K562 (cell line): ENCODE measurements at regions not wholly inside any gene's neighbourhood (a gene's known extent, or its start where the extent isn't known, plus 50 kb on each side); places are given as distances from the start of the nearest gene placed in this dataset.

ENCODE experiments used
- AFF4 ChIP-seq: sonication (generic); formaldehyde crosslinking; IDR thresholded peaks from 2 replicates; pipeline ENCODE4 v1.8.0; 2023; ENCODE audit warnings: mild to moderate bottlenecking, missing genetic modification reagents
- C11orf30 ChIP-seq: fragments of 450-650 bp; IDR thresholded peaks from 2 replicates; pipeline ENCODE4 v1.6.1; 2016; ENCODE audit warnings: low read depth, mild to moderate bottlenecking
- CTBP1 ChIP-seq: fragments of 450-650 bp; IDR thresholded peaks from 2 replicates; pipeline ENCODE4 v1.6.1; 2016; ENCODE audit warnings: borderline replicate concordance
- DACH1 ChIP-seq: fragments of 450-650 bp; IDR thresholded peaks from 2 replicates; pipeline ENCODE4 v1.6.1; 2018; ENCODE audit not compliant: partially characterized antibody
- FOS ChIP-seq: IDR thresholded peaks from 3 replicates; pipeline ENCODE4 v1.6.1; 2011; ENCODE audit not compliant: insufficient read length; ENCODE audit errors: extremely low read depth
- FOSL1 ChIP-seq: fragments of 200-800 bp; sonication (Bioruptor generic); conservative IDR thresholded peaks from 2 replicates; pipeline ENCODE4 v1.6.1; 2016; ENCODE audit warnings: missing genetic modification characterization, missing compliant biosample characterization
- FOXK2 ChIP-seq, 2 experiments: fragments of 450-650 bp; IDR thresholded peaks in 1 of 2; conservative IDR thresholded peaks in 1 of 2; 2 replicates each; pipeline ENCODE4 v1.6.1; 2016; ENCODE audit warnings: low read depth in 2 of 2, mild to moderate bottlenecking in 1 of 2
- HDAC2 ChIP-seq: fragments of 450-650 bp; IDR thresholded peaks from 2 replicates; pipeline ENCODE4 v1.6.1; 2016; ENCODE audit warnings: mild to moderate bottlenecking
- JUN ChIP-seq, 2 experiments: sonication (generic) in 1 of 2; formaldehyde crosslinking in 1 of 2; IDR thresholded peaks; 2 replicates each; pipeline versions ENCODE4 v1.6.1 to v1.8.0; 2012 to 2022; ENCODE audit warnings: borderline replicate concordance in 2 of 2, mild to moderate bottlenecking in 2 of 2, improper control_type of control experiment in 1 of 2, low read depth in 1 of 2, low read length in 1 of 2, missing genetic modification reagents in 1 of 2
- REST ChIP-seq, 2 experiments: fragments of 450-650 bp; formaldehyde crosslinking in 1 of 2; IDR thresholded peaks; 2 replicates each; pipeline versions ENCODE4 v1.4.0 to v1.6.1; 2014 to 2020; ENCODE audit warnings: mild to moderate bottlenecking in 2 of 2, borderline replicate concordance in 1 of 2, low read depth in 1 of 2
- TEAD4 ChIP-seq, 2 experiments: sonication (generic) in 1 of 2; formaldehyde crosslinking in 1 of 2; IDR thresholded peaks; 2 replicates each; pipeline versions ENCODE4 v1.6.1 to v1.8.0; 2012 to 2022; ENCODE audit warnings: borderline replicate concordance in 1 of 2, inconsistent platforms in 1 of 2, low read length in 1 of 2, mild to moderate bottlenecking in 1 of 2, missing genetic modification reagents in 1 of 2
- TOE1 ChIP-seq, 2 experiments: fragments of 450-650 bp in 1 of 2; sonication (generic) in 1 of 2; formaldehyde crosslinking in 1 of 2; IDR thresholded peaks; 2 replicates each; pipeline versions ENCODE4 v1.7.1 to v1.8.0; 2016 to 2022; ENCODE audit warnings: borderline replicate concordance in 2 of 2, mild to moderate bottlenecking in 2 of 2, antibody characterized with exemption in 1 of 2, inconsistent platforms in 1 of 2, low read depth in 1 of 2, missing genetic modification reagents in 1 of 2, moderate library complexity in 1 of 2
- ZFP36 ChIP-seq: fragments of 150-350 bp; IDR thresholded peaks from 2 replicates; pipeline ENCODE4 v1.6.1; 2018; ENCODE audit warnings: low read length, low read depth; ENCODE audit not compliant: partially characterized antibody

- TF ChIP-seq AFF4 (CRISPR knock-in tag) = no peak
- peak; percentile 49 for TF ChIP-seq DACH1
- TF ChIP-seq HDAC2 = 0 out of 2 replicates have a peak, but pooled peaks have one; percentile 50
- peak; percentile 37; the same call in 1 of the 2 replicates for TF ChIP-seq C11orf30
- peak; percentile 68; the same call in 1 of the 2 replicates for TF ChIP-seq CTBP1
- peak; percentile 92 for TF ChIP-seq REST (IDR thresholded peaks at IDR 0.05; ENCODE audit: borderline replicate concordance)
- TF ChIP-seq REST (CRISPR knock-in tag; IDR thresholded peaks at IDR 0.05; ENCODE audit: low read depth) = no peak
- no peak for TF ChIP-seq TOE1 (IDR thresholded peaks at IDR 0.05; ENCODE audit: borderline replicate concordance)
- no peak for TF ChIP-seq TOE1 (CRISPR knock-in tag; IDR thresholded peaks at IDR 0.05; ENCODE audit: borderline replicate concordance, low read depth)
- TF ChIP-seq FOS = peak; percentile 82
- TF ChIP-seq JUN (IDR thresholded peaks at IDR 0.05; ENCODE audit: borderline replicate concordance, low read depth, low read length) = peak; percentile 99
- no peak for TF ChIP-seq JUN (CRISPR knock-in tag; IDR thresholded peaks at IDR 0.05; ENCODE audit: borderline replicate concordance)
- peak in 1 of 2 experiments; percentile 13; a peak in 1 of 4 replicates for TF ChIP-seq FOXK2 (conservative IDR thresholded peaks at IDR 0.05 in 1 of 2, IDR thresholded peaks at IDR 0.05 in 1 of 2; ENCODE audit: low read depth in 2 of 2)
- TF ChIP-seq TEAD4 (IDR thresholded peaks at IDR 0.05; ENCODE audit: low read length) = peak; percentile 66
- TF ChIP-seq TEAD4 (CRISPR knock-in tag; IDR thresholded peaks at IDR 0.05; ENCODE audit: borderline replicate concordance) = no peak
- TF ChIP-seq FOSL1 (tag) = peak; percentile 99
- TF ChIP-seq ZFP36 = peak; percentile 15
These were observed 430.4 kb downstream of the LPIN1 start (continued) for GRCh38 chr2:12176623-12177454.
